NCI-H1694 treated with DMSO at 0.1 percent for 48 hours (cell line): ENCODE measurements at regions not wholly inside any gene's neighbourhood (a gene's known extent, or its start where the extent isn't known, plus 50 kb on each side); places are given as distances from the start of the nearest gene placed in this dataset.

Source experiments
- DNase-seq: peaks from one replicate; lab custom pipeline; 2025; lab: John Stamatoyannopoulos, UW

DNA sequence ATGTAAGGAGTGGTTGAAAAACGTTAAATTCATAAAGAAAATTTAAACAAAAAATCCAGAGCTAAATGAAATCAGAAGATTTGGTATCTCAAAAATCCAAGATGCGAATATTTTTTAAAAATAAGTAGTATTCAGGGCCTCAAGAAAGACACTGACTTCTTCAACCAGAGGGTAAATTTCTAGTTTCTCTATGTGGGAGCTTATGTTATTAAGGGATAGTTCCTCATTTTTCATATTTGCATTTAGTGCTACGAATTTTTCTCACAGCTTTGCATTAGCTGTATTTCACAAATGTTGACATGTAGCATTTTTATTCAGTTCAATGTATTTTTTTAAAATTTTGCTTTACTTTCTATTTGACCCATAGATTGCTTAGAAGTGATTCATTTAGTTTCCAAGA is 454.7 kb downstream of the CBLN2 start:
- DNase-seq: no peak

DNA sequence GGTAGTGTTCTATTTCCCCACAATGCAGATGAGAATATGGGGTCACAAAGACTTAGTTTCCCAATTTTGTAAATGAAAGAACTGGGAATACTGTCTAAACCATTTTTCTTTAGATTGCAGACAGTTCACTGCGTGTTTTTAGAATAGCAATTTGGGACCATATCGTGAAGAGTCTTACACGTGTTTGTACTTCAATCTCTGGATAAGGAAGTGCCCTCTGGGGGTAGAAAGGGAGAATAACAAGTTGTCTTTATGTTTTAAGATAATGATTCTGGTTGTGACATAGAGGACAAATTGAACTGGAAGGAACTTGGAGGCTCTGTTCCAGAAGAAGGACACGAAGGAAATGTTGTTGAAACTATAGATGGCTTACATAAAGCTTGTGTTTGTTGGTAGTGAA is 457.7 kb downstream of the CBLN2 start:
- peak; percentile 2 for DNase-seq

DNA sequence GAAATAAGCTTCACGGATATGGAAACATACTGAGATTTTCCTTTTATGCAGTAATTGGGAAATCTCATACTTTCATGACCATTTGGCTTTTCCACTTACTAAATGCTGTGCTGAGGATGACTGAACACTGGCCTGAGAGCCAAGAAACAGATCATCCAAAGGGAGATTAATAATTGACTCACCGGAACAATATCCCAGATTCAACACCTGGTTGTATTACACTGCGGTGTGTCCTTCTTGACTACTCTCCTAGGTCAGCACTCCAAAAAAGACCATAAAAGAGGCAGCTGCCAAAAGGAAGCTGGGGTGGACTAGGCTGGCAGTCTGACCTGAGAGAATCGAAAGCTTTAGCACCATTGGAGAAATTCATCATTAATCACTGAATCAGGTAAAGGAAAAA is 469.1 kb downstream of the CBLN2 start:
- DNase-seq: no peak

DNA sequence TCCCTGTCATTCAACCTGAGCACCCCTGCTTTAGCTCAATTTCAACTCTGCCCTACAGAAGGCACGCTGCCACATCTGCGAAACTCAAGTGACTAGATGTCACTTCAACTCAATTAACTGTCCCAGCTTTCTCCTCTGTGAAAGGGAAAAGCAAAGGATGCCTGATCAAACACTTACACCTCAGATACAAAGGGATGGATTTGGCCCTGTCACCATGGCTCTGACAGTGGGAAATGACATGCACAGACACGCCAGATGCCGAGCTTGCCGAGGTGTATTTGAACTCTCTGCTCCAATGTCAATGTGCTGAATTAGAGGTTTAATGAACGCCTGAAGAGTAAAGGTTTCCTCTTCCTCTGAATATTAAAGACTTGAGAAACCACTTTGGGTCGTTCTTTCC is 481.1 kb downstream of the CBLN2 start:
- DNase-seq: no peak

DNA sequence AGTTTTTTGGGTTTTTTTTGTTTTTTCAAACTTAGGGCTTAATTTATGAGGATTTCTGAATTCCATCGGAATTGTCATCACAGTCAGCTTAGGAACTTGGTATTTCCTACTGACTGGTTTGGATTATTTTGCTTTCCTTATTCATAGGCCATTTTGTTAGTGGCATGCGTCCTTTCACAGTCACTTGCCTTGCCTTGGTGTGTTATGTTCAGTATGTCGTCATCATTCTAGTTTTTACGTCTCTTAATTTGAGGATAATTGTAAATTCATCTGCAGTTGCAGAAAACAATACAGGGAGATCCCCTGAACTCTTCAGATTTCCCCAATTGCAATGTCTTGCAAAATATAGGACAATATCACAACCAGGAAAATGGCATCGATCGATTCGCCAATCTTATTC is 485.3 kb downstream of the CBLN2 start:
- no peak for DNase-seq

DNA sequence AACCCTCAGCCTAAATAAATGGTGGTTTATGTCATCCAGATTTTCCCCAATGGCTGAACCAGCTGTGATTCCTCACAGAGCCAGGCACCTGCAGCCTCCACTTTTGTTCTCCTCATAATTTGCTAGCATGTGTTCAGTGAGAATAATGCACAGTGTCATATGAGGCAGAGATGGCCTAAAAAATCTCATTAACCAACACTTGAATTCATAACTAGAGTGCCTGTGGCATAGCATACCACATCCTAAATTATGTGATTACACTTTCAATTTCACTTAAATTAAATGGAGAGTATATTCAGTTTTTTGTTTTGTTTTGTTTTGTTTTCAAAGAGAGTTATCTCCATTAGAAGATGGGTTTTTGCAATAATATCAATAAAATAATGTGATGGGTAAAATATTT is 488.0 kb downstream of the CBLN2 start:
- no peak for DNase-seq

DNA sequence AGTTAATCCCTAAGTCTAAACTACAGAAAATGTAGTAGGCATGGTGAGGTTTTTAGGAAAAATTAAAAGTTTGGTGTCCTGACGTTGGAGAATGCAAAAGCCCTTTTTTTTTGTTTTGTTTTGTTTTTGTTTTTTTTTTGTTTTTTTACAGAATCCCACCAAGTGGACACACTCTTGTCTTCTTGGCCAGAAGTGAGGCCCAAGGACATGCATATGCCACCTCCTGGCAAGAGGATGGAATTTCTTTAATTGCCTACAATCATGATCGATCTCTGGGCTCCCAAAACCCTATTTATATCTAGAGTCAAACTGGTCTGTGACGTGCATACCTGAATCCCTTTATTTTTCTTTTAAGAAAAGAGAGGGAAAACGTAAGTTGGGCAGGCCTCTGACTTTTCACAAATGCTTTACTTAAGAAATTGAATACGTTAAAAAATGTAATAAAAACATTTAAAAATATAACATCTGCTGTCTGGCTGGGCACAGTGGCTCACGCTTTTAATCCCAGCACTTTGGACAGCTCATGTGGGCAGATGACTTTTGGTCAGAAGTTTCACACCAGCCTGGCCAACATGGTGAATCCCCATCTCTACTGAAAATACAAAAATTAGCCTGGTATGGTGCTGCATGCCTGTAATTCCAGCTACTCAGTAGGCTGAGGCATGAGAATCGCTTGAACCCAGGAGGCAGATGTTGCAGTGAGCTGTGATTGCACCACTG is 502.7 kb downstream of the CBLN2 start:
- DNase-seq: no peak

DNA sequence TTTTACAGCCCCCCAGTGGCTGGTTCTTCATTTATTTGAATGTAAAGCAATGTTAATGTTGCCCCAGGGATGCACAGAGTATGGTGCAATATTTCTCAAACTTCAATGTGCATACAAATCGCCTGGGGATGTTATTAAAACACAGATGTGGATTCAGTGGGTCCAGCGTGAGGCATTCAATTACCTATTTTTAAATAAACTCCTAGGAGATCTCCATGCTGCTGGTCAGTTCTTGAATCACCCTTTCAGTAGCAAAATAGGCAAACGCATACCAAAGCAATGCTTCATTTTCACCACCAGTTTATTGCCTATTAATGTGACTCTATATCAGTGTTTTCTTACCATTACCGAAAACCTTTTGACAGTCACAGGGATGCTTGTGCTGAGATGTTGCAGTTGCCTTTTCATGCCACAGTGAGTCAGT is 530.7 kb downstream of the CBLN2 start:
- DNase-seq: no peak

DNA sequence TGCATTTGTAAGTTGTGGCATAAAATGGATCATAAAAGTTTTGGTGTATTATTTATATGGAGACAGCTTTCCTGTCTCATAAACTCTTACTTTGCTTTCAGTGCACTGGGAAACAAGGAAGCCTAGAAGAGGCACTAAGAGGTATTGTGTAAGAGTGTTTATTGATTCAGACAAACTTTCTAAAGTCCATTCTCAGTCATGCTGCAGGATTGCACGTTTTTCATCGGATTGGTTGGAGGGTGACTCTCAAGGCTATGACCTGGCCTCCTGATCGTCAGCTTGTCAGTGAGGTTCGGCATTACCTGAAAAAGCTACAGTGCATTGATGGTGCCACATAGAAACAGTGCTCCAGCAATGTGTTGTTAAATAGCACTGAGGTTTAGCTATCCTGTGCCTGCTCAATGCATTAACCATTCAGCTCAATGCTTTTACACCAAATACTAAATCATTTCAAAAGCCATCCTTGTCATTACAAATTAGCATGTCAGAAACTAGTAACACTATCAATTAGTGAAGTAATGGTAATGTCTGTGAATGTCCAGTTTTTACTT is 545.5 kb downstream of the CBLN2 start:
- no peak for DNase-seq

DNA sequence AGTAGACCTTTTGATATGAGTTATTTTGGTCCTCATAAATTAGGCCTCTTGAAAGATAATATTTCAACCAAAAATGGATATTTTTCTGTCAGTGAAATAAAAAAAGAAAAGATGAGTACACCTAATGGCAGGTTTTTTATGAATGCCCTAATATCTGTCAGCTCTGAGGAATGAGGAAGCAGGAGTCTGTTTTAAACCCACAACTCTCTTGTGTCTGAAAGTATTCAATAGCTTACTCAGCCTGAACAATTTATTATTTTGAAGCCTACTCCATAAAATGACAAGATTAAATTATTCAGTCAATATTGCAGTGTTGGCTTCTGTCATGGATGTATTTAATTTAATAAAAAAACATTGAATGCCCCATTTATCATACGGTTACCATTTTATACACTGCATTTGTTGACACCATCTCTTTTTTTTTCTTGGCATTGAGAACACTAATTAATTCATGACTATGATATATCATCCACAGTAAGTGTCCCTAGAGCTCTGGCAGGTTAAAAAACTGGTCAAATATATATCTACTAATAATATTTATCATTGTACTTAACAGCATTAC is 548.2 kb downstream of the CBLN2 start:
- DNase-seq: no peak

DNA sequence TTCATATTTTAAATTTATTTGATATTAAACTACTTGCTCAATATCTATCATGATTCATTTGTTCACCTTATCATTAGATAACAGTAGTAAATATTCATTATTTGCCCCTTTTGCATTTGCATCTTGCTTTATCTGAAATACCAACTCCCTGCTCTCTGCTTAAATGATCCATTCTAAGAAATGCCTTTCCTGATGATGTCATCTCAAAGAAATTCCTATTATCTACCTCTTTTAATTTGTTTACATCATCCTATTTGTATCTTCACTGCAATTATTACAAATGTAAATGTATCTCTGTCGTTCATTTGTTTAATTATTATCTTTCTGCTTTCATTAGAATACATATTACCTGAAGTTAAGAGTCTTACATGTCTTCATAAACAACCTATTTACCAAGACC is 549.9 kb downstream of the CBLN2 start:
- DNase-seq: no peak

DNA sequence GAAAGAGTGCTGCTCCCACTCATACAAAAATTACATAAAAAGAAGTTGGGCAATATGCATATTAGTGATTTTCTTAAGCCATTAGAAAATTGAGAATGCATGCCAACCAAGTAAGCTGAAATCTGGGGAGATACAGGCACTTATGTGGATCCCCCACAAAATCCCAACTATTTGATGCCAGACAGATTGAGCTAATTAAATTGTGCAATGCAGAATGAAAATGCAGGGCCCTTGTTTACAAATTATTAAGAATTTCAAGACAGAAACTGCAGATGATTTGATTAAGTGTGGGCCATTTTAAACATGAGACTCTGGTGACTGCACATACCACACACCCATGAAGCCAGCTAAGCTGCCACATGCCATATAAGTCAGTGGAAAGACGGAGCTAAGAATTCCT is 554.5 kb downstream of the CBLN2 start:
- DNase-seq: no peak

DNA sequence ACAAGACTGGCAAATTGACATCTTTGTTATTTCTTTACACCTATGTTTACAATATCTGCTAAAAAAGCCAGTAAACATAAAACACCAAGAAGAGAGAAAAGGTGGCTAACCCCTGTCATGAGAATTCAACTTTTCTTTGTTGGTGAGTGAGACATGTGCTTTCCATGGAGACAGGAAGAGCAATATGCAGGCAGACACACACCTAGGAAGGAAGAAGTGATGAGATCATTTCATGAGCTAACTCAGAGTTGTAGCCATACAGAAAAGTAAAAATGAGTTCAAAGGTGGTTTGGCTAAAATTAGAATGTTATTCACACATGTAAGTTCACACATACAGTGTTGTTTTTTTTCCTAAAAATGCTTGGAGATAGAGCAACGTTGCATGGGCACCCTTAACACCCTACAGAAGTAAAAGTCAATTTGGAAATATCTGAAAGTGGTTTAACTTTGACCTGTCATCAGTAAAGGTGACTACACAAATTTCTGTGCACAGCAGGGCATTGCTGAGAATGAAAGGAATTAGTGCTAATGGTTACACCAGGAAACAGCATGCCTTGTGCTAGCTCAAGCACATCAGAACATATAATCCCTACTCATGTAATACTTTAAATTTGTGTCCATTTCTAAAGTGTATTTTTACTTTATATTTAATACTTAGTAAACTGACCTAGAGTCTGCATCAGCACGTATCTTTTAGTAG is 557.6 kb downstream of the CBLN2 start:
- DNase-seq: no peak

DNA sequence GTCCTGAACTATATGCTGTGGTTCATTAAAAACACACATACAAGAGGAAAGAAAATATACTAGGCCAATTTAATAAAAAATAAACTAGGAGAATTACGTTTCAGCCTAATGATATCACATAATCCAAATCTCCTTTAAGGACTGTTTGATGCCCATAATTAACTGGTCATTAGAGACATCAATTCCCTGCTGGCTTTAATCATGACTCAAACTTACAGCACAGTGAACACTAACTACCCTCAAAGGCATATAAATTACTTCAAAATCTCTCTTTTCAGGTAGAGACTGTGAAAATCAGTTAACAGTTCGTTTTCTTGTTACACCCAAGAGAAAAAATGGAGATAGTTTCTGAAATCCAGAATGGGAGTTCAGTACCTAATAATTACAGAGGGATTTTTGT is 567.4 kb downstream of the CBLN2 start:
- DNase-seq: no peak

DNA sequence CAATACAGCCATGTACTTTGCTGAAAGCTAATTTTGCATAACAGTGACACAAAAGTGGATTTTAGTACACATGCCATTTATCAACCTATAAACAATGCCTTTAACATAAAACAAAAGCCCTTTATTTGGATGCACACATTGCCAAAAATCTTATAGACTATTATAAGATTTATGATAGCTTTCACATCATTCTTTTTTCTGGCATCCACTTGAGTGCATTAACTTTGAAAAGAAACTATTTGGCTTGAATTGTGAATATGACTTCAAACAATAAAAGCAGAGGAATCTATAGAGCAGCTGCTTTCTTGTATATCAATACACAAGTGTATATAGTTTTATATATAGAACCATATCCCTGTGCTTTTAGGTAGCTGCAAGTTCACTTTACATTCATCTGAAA is 577.4 kb downstream of the CBLN2 start:
- no peak for DNase-seq

DNA sequence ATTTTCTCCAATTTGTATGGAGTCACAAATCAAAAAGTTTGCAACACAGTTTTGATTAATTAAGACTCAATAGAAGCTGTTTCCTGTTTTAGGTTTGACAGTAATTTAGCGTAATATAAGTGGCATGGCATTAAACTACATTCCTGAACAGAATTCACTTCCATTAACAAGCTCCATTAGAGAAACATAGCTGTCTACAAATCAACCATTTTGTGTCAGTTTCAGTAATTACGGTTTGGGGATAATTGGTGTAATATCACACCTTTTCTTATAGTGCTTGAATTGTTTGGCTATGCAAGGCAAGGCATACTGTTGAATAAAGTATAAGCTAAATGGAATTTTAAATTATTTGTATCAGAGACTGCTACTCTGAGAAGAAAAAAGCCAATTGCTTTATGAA is 585.5 kb downstream of the CBLN2 start:
- no peak for DNase-seq

DNA sequence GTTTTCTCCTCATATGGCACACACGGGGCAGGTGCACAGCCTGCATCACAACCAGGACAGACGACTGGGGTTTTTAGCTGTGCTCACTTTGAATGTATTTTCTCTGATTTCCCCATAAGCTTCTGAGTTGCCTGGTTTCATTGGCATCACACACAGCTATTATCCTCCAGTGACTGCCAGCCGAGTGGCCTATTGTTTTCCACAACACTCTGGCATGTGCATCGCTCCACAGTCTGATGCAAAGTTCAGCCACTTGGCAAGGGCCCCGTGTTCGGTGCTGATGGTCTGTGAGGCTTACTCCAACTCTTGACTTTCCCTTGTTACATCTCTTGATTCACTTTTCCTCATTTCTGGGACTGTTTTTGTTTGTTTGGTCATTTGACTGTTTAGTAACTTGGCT is 593.1 kb downstream of the CBLN2 start:
- no peak for DNase-seq

DNA sequence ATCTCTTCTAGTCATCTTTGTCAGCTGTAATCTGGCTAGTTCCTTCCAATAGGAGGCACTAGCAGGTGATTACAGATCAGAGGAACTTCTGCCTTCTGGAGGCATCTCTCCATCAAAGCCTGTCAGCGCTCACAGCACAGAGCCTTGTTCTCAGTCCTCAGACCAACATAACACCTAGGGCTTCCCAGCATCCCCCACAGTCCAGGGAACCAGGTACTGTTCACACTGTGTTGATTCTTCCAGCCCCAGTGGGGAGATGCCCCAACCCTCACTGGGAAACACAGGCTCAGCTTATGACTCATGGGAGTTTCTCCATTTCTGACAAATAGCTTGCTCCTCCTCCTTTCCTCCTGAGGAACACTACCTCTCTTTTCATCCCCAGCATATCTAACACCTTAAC is 601.7 kb downstream of the CBLN2 start:
- no peak for DNase-seq

DNA sequence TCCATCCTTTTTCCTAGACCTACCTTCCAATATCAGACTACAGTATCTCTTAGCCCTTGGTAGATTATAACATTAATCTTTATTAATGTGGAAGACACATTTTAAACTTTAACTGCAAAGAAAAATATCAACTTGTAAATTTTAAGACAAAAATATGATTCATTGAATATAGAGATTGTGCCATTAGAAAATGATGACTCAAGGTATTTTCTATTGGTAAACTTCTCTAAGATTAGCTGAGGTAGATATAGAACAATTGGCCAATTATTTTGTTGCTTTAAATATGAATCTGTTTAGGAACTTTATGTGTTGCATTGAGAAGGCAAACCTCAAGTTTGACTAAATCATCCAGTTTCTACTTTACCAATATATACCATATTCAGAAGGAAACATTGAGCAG is 604.7 kb downstream of the CBLN2 start:
- DNase-seq: no peak

DNA sequence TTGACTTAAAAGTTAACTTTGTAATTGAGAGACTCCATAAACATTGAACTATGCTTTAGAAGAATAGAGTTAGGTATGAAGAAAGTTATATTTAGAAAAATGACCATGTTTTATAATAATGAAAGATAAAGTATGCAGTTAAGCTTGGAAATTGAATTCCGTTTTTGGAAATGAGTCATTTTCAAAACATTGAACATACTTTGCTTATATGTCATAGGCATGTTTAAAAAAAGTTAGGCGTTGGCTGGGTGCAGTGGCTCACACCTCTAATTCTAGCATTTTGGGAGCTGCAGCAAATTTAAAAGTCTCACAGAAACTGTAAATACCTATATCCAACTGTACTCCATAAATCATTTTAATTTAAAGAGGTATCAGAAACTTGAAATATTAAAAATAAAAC is 607.4 kb downstream of the CBLN2 start:
- DNase-seq: no peak

DNA sequence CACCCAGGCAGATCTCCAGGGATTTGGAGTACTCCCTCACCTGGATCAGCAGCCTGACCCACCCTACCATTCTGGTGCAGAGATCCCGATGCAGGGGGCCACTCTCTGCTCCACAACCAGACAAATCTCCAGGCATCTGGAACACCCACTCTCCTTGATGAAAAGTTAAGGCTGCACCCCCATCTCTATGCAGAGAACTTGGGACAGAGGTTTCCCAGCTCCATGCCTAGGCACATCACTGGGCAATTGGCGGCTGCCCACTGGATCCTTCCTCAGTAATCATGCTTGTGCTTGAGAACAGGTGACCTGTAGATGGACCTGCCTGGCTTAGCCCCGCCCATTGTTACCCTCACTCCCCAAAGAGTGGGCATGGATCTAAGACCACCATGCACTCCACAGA is 624.9 kb downstream of the CBLN2 start:
- DNase-seq: no peak

DNA sequence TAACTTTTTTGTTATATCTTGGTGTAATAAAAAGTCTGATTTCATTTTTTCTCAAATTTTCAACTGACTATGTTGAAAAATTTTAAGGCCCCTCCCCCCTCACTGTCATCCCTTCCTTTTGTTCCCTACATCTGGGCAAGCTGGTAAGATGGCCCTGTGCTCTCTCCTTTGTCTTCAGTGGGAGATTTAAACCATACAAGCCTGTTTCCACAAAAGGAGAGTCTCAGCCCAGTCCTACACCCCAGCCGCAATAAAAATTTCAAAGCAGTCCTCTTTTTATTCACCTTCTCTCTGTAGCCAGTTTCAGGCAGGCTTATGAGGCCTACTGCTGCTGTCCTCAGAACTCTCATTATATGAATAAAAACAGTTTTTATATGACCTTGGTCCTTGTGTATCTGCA is 630.5 kb downstream of the CBLN2 start:
- no peak for DNase-seq

DNA sequence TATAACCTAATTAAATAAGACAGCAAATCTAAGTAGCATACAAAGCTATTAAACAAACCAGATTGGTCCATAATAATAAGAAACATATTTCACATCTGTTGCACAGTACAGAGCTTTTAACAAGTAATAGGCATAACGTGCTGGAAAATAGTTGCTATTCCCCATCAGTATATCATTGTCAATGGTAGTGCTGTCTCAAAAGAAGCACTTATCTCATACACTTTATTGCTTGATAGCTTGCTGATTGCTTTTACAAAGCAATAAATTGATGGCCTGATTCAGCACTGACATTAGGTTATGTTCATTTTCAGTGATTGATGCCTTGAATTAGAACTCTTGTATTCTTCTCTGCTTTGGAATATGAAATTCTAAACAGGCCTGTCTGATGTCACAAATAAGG is 641.7 kb downstream of the CBLN2 start:
- no peak for DNase-seq
